NCI-H1105 treated with DMSO at 0.1 percent for 48 hours (cell line): ENCODE measurements at regions not wholly inside any gene's neighbourhood (a gene's known extent, or its start where the extent isn't known, plus 50 kb on each side); places are given as distances from the start of the nearest gene placed in this dataset.
"Not testable (repeated sequence)": the region's sequence is repeated elsewhere in the genome, so short reads cannot be mapped to it uniquely, and the experiment has no call there.

ENCODE experiments used
- DNase-seq: peaks from one replicate; lab custom pipeline; 2025; lab: John Stamatoyannopoulos, UW

- no peak for DNase-seq
Measured at GRCh38 chr6:121020656-121021055, 313.6 kb downstream of the TBC1D32 start.

GRCh38 chr6:121008553-121008952 is 325.7 kb downstream of the TBC1D32 start:
- DNase-seq = no peak

- DNase-seq = no peak
Measured at GRCh38 chr6:121006024-121006423, 328.3 kb downstream of the TBC1D32 start.

- DNase-seq = no peak
Measured at GRCh38 chr6:121000381-121000780, 333.9 kb downstream of the TBC1D32 start.

GRCh38 chr6:120996340-120996739 is 337.9 kb downstream of the TBC1D32 start:
- no peak for DNase-seq

GRCh38 chr6:120994573-120994967 is 339.7 kb downstream of the TBC1D32 start:
- DNase-seq = no peak

GRCh38 chr6:120993929-120994572 is 340.2 kb downstream of the TBC1D32 start:
- no peak for DNase-seq

GRCh38 chr6:120992257-120992656 is 342.0 kb downstream of the TBC1D32 start:
- no peak for DNase-seq

- DNase-seq = no peak
Measured at GRCh38 chr6:120990866-120991265, 343.4 kb downstream of the TBC1D32 start.

GRCh38 chr6:120981835-120982234 is 352.4 kb downstream of the TBC1D32 start:
- no peak for DNase-seq

- DNase-seq = no peak
Measured at GRCh38 chr6:120966321-120966720, 368.0 kb downstream of the TBC1D32 start.

GRCh38 chr6:120965814-120966213 is 368.5 kb downstream of the TBC1D32 start:
- no peak for DNase-seq

GRCh38 chr6:120960761-120961160 is 373.5 kb downstream of the TBC1D32 start:
- DNase-seq = no peak

GRCh38 chr6:120954111-120954510 is 380.2 kb downstream of the TBC1D32 start:
- DNase-seq = no peak

- DNase-seq = no peak
Measured at GRCh38 chr6:120951258-120951657, 383.0 kb downstream of the TBC1D32 start.

- no peak for DNase-seq
Measured at GRCh38 chr6:120947111-120947510, 387.2 kb downstream of the TBC1D32 start.

- DNase-seq = no peak
Measured at GRCh38 chr6:120945905-120946594, 388.2 kb downstream of the TBC1D32 start.

GRCh38 chr6:120938876-120939472 is 395.3 kb downstream of the TBC1D32 start:
- no peak for DNase-seq

GRCh38 chr6:120938164-120938875 is 396.0 kb downstream of the TBC1D32 start:
- no peak for DNase-seq

- no peak for DNase-seq
Measured at GRCh38 chr6:120935908-120936307, 398.4 kb downstream of the TBC1D32 start.

GRCh38 chr6:120935016-120935415 is 399.3 kb downstream of the TBC1D32 start:
- DNase-seq = no peak

GRCh38 chr6:120931520-120932180 is 402.6 kb downstream of the TBC1D32 start:
- DNase-seq = not testable (repeated sequence)
